ENCODE measurements at regions not wholly inside any gene's neighbourhood (a gene's known extent, or its start where the extent isn't known, plus 50 kb on each side); places are given as distances from the start of the nearest gene placed in this dataset.

- Histone ChIP-seq H3K27me3 (no peaks in the 10 kb centered on the region), H3K4me3 (no peak overlapping the region), H3K36me3 (no peaks in the 10 kb centered on the region), H3K9me3 (peaks cover 0 to 4% of the 10 kb centered on the region in 2 donors), H3K27ac (no peak overlapping the region), H3K4me1 (no peaks in the 10 kb centered on the region)
- ATAC-seq (no peak), DNase-seq (no peak)
- no peak for TF ChIP-seq CTCF (IDR thresholded peaks at IDR 0.05)
- intact Hi-C loops (cut with DNase I): no loop called here
Measured at GRCh38 chr4:45482346-45482745, 641.5 kb downstream of the GABRG1 start.

- H3K36me3 ChIP-seq: no peaks in the 10 kb centered on the region
- H3K9me3 ChIP-seq: peaks cover 0 to 24% of the 10 kb centered on the region in 2 donors
- H3K27me3 ChIP-seq: no peaks in the 10 kb centered on the region
- ATAC-seq (no peak), DNase-seq (peak in 1 of 4 donors; percentile 65)
- no peak for TF ChIP-seq CTCF (IDR thresholded peaks at IDR 0.05)
- intact Hi-C loops (cut with DNase I): no loop called here
- H3K4me3 ChIP-seq: no peak overlapping the region
- H3K4me1 ChIP-seq: no peaks in the 10 kb centered on the region
- no peak overlapping the region for H3K27ac ChIP-seq
Measured at GRCh38 chr4:45477311-45477733, 646.5 kb downstream of the GABRG1 start.

DNA sequence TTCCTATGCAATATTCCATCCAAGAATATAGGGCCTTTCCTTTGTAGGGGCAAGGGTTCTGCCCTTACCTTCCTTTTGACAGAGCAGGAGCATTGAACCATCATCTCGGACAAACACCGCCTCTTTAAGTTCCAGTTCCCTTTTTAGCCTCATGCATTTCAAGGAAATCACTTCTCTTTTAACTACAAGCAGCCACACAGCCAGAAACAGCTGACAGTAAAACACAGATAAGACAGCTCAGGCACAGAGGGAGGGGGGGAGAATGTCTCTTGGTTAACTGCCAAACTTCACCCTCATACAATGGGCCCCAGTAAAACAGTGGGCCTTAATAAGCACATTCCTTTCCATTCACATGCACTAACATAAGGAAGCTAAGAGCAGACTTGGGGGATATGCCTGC is 648.3 kb downstream of the GABRG1 start:
- Histone ChIP-seq H3K27me3 (no peaks in the 10 kb centered on the region), H3K4me1 (no peaks in the 10 kb centered on the region), H3K9me3 (peaks cover 0 to 30% of the 10 kb centered on the region in 2 donors), H3K27ac (no peak overlapping the region), H3K36me3 (no peaks in the 10 kb centered on the region), H3K4me3 (no peak overlapping the region)
- DNase-seq (peak in 1 of 4 donors; percentile 9), ATAC-seq (no peak)
- intact Hi-C loops (cut with DNase I): no loop called here
- TF ChIP-seq CTCF (IDR thresholded peaks at IDR 0.05): no peak

- no peak for TF ChIP-seq CTCF (IDR thresholded peaks at IDR 0.05)
- no peaks in the 10 kb centered on the region for H3K4me1 ChIP-seq
- no peaks in the 10 kb centered on the region for H3K36me3 ChIP-seq
- ATAC-seq (no peak), DNase-seq (peak in 1 of 4 donors; percentile 22)
- H3K9me3 ChIP-seq: peaks cover 0 to 28% of the 10 kb centered on the region in 2 donors
- H3K27me3 ChIP-seq: no peaks in the 10 kb centered on the region
- intact Hi-C loops (cut with DNase I): no loop called here
- H3K4me3 ChIP-seq: no peak overlapping the region
- H3K27ac ChIP-seq: no peak overlapping the region
Measured at GRCh38 chr4:45472490-45472889, 651.4 kb downstream of the GABRG1 start.

DNA sequence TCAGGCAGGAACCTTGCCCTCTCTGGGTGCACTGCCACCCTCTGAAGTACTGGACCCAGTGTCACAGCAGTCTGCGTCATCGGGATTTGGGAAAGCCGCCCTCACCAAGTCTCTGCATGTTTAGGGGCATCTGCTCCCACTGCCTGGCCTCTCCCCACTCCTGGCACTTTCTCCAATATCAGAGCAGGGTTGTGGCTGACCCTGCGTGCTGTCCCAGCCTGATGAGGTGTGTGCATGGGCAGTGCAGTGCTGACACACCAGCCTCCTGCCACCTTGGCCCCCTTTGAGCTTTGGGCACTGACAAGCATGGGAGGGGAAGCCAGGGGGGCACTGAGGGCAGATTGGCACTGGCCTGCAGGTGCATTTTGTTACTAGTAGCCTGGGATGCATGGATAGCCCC is 652.5 kb downstream of the GABRG1 start:
- no peaks in the 10 kb centered on the region for H3K27me3 ChIP-seq
- ATAC-seq: no peak
- H3K4me3 ChIP-seq: no peak overlapping the region
- no peaks in the 10 kb centered on the region for H3K36me3 ChIP-seq
- H3K27ac ChIP-seq: no peak overlapping the region
- H3K4me1 ChIP-seq: no peaks in the 10 kb centered on the region
- DNase-seq: peak in 1 of 4 donors; percentile 35
- peaks cover 0 to 18% of the 10 kb centered on the region in 2 donors for H3K9me3 ChIP-seq
- intact Hi-C loops (cut with DNase I): no loop called here
- no peak for TF ChIP-seq CTCF (IDR thresholded peaks at IDR 0.05)

Measured in left lung (tissue), 4 donors.